Astrocyte of the cerebellum (primary cell): ENCODE measurements at regions not wholly inside any gene's neighbourhood (a gene's known extent, or its start where the extent isn't known, plus 50 kb on each side); places are given as distances from the start of the nearest gene placed in this dataset.
"Not testable (repeated sequence)": the region's sequence is repeated elsewhere in the genome, so short reads cannot be mapped to it uniquely, and the experiment has no call there.

Experiments
- DNase-seq: peaks from one replicate; pipeline ENCODE4 v3.0.0-alpha.2; 2011; ENCODE audit warnings: low read depth
- H3K4me3 ChIP-seq: 2 replicates; pipeline ENCODE4 v1.5.1; 2011; ENCODE audit warnings: mild to moderate bottlenecking, low read depth, low read length, moderate library complexity
- CTCF ChIP-seq: IDR thresholded peaks from 2 replicates; pipeline ENCODE4 v1.5.1; 2012; ENCODE audit warnings: low read length, low read depth, moderate library complexity, mild to moderate bottlenecking; ENCODE audit errors: missing control alignments
- in situ Hi-C: cut with HindIII; loops from 2 replicates; pipeline ENCODE4 v1.10.0; 2017; ENCODE audit warnings: low sequenced_read_pairs

DNA sequence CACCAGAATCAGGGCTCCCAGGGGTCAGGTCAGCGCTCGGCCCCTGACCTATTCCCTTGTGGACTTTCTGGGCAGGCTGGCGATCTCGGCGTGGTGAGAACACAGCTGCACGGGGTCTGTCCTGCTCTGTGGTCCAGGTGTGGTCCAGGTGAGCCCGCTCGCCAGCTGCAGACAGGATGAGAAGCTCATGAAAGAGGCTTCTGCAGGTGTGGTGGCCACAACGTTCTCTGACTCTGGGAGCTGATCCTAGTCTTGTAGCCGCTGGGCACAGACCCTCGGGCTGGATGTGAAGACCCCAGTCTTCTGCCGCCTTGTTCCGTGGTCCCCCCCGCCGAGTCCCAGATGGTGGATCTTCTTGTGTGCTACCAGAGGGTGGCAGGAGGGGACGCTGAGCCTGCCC is 129.7 kb downstream of the RTP5 start:
- no peak overlapping the region for H3K4me3 ChIP-seq
- no peak for TF ChIP-seq CTCF
- no peak for DNase-seq
- in situ Hi-C loops, result no loop called here

DNA sequence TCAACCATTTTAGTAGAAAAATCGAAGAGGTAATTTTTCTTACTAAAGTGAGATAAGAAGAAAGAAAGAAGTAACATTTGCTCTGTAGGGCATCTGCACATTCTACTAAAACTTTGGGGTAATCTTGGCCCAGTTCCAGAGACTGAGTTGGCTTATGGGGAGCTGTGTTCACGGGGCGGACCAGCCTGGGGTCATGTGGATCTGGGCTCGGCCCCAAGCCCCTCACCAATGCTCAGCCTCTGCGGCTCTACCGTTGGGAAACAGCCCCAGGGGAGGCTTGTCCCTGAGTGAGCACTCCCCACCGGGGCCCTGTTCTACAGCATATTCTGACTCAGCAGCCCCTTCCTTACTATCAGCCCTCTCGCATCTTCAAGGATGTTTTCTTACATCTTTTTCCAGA is 132.3 kb downstream of the RTP5 start:
- in situ Hi-C loops, result no loop called here
- no peak for TF ChIP-seq CTCF
- DNase-seq, result no peak
- no peak overlapping the region for H3K4me3 ChIP-seq

DNA sequence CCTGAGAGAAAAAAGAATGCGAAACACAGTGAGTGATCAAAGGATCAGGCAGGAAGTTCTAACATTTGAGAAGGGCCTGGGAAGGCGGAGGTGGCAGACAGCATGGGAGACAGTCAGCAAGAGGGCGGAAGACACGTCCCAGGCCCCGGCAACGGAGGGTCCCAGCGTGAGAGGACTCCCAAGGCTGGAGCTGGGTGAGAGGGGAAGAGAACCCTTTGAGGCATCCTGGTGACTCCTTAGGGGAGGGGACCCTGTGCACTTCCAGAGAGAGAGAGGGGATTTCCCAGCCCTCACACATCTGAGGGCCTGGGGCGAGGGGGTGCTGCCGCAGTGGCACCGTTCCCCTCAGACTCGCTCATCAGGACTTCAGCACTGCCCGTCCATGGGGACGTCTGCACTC is 133.4 kb downstream of the RTP5 start:
- in situ Hi-C loops, result no loop called here
- DNase-seq, result no peak
- no peak overlapping the region for H3K4me3 ChIP-seq
- TF ChIP-seq CTCF, result no peak

DNA sequence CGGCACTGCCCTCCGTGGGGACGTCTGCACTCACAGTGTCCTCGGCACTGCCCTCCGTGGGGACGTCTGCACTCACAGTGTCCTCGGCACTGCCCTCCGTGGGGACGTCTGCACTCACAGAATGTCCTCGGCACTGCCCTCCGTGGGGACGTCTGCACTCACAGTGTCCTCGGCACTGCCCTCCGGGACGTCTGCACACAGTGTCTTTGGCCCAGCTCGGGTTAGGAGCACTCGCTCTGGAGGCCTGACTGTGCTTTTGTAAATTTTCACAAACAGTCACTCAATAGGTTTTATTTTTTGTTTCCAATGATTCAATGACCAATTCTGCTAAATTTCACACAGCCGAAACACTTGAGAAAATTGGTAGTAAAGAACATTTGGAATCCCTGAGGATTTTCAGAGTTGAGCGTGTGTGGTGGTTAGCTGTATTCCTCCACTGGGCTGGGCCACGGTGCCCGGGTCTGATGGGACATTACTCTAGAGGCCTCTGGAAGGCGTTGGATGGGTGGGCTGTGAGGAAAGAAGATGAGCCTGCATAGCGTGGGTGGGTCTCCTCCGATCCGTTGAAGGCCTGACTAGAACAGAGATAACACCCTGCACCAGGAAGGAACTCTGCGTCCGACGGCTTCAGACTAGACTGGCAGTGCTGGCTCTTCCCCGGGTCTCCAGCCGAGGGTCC is 134.8 kb downstream of the RTP5 start:
- in situ Hi-C loops, result no loop called here
- no peak overlapping the region for H3K4me3 ChIP-seq
- TF ChIP-seq CTCF, result no peak
- no peak for DNase-seq

DNA sequence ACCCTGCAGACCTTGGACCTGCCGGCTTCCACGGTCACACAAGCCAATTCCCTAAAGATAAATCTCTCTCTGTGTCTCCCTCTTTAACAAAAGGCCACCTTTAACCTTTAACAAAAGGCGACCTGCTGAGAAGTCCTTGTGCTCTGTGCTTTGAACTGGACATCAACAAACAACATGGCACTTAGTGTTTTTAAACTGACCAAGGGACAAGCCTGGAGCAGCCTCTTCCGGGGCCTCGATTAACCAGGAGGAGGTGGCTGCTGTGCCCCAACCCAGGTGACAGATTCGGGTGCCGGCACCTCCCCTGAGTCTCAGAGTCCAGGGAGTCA is 135.3 kb downstream of the RTP5 start:
- H3K4me3 ChIP-seq, result no peak overlapping the region

DNA sequence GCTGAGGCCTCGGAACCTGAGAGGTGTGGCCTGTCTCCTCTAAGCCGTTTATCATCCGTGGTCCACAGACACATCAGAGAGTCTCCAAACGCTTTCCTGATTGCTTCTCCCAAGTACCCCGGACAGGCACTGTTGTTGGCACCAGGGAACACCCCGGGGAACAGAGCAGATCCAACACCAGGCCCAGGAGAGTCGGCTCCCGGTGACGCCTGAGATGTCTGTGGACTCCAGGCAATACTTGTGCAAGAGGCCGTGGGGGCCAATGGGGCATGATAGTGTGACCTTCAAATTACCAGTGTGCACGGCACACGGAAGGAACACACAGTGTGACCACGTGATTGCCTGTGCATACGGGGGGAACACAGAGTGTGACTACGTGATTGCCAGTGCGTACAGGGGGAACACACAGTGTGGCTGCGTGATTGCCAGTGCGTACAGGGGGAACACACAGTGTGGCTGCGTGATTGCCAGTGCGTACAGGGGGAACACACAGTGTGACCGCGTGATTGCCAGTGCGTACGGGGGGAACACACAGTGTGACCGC is 136.6 kb downstream of the RTP5 start:
- H3K4me3 ChIP-seq, in situ Hi-C loops, DNase-seq: not testable (repeated sequence)

More for the DNA sequence above, 135.3 kb downstream of the RTP5 start:
- in situ Hi-C loops, result no loop called here
- DNase-seq, result no peak
- TF ChIP-seq CTCF, result no peak

DNA sequence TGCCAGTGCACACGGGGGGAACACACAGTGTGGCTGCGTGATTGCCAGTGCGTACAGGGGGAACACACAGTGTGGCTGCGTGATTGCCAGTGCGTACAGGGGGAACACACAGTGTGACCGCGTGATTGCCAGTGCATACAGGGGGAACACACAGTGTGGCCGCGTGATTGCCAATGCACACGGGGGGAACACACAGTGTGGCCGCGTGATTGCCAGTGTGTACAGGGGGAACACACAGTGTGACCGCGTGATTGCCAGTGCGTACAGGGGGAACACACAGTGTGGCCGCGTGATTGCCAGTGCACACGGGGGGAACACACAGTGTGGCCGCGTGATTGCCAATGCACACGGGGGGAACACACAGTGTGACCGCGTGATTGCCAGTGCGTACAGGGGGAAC is 139.4 kb downstream of the RTP5 start:
- H3K4me3 ChIP-seq, DNase-seq, in situ Hi-C loops: not testable (repeated sequence)

GRCh38 chr2:242009846-242010245 is 140.3 kb downstream of the RTP5 start:
- DNase-seq, in situ Hi-C loops, H3K4me3 ChIP-seq: not testable (repeated sequence)

DNA sequence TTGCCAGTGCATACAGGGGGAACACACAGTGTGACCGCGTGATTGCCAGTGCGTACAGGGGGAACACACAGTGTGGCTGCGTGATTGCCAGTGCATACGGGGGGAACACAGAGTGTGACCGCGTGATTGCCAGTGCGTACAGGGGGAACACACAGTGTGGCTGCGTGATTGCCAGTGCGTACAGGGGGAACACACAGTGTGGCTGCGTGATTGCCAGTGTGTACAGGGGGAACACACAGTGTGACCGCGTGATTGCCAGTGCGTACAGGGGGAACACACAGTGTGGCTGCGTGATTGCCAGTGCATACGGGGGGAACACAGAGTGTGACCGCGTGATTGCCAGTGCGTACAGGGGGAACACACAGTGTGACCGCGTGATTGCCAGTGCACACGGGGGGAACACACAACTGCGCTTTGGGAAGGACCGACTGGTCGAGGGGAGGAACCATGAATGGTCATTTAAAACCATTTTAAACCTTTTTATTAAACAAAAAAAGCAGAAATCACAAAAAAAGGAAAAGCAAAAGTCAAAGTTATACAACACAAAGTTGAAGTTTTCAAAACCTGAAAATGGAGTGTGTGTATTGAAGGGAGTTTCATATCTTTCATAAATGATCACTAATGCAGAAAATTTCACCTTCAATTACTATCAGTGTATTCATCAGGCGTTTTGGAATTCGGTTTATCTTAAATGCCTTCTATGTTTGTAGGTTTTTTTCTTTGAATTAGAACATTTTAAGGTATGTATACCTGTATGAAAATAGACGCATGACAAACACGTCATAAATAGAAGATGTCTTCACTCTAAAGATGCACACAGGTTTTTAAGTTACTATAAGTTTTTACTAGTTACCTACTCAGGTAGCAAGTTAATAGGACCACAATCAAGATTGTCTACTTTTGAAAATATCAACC is 141.0 kb downstream of the RTP5 start:
- in situ Hi-C loops, H3K4me3 ChIP-seq: not testable (repeated sequence)
- DNase-seq, result peak; percentile 3
